A673 (cell line): ENCODE measurements at regions not wholly inside any gene's neighbourhood (a gene's known extent, or its start where the extent isn't known, plus 50 kb on each side); places are given as distances from the start of the nearest gene placed in this dataset.

ENCODE experiments used
- BruUV-seq: library from RNA; stranded (reverse); fragments of 400-500 nt; replicated peaks from 2 replicates; lab custom pipeline; 2021; lab: Mats Ljungman, UMichigan
- CTCF ChIA-PET: fragments of 300-600 bp; sonication (Branson Sonifier 250); formaldehyde crosslinking; loops from one replicate; lab custom pipeline; 2022; ENCODE audit warnings: antibody characterized with exemption; lab: Charles Lee
- POLR2A ChIA-PET: fragments of 300-600 bp; sonication (Branson Sonifier 250); formaldehyde crosslinking; loops from one replicate; lab custom pipeline; 2022; ENCODE audit warnings: antibody characterized with exemption; ENCODE audit not compliant: low non-redundant PET; lab: Charles Lee
- DNase-seq: peaks from one replicate; pipeline ENCODE4 v3.0.0-alpha.2; 2015; ENCODE audit warnings: low spot score
- H3K27ac ChIP-seq: fragments of 200-600 bp; sonication (generic); 2 replicates; pipeline ENCODE4 v1.5.1; 2016; ENCODE audit warnings: mixed run types, low read depth, mild to moderate bottlenecking, mixed read lengths, antibody characterized with exemption, low read length; ENCODE audit not compliant: poor library complexity, severe bottlenecking
- H3K27me3 ChIP-seq: fragments of 200-600 bp; sonication (generic); replicated peaks from 2 replicates; pipeline ENCODE4 v1.6.1; 2017; ENCODE audit warnings: mixed run types, low read depth, mild to moderate bottlenecking, mixed read lengths, antibody characterized with exemption, low read length; ENCODE audit not compliant: insufficient read depth, poor library complexity
- H3K36me3 ChIP-seq: fragments of 200-600 bp; sonication (generic); 2 replicates; pipeline ENCODE4 v1.6.1; 2016; ENCODE audit warnings: mixed run types, mild to moderate bottlenecking, mixed read lengths, antibody characterized with exemption, low read length; ENCODE audit not compliant: insufficient read depth, poor library complexity, severe bottlenecking
- H3K4me1 ChIP-seq: fragments of 200-600 bp; sonication (generic); 2 replicates; pipeline ENCODE4 v1.6.1; 2017; ENCODE audit warnings: mixed run types, mild to moderate bottlenecking, mixed read lengths, antibody characterized with exemption, low read length; ENCODE audit not compliant: insufficient read depth, poor library complexity, severe bottlenecking
- H3K4me3 ChIP-seq: fragments of 200-600 bp; sonication (generic); 2 replicates; pipeline ENCODE4 v1.5.1; 2016; ENCODE audit warnings: low read depth, mixed run types, mild to moderate bottlenecking, mixed read lengths, low read length; ENCODE audit not compliant: poor library complexity, severe bottlenecking
- H3K9me3 ChIP-seq: fragments of 200-600 bp; sonication (generic); 2 replicates; pipeline ENCODE4 v1.6.1; 2016; ENCODE audit warnings: mixed run types, low read depth, mild to moderate bottlenecking, mixed read lengths, antibody characterized with exemption, low read length; ENCODE audit not compliant: poor library complexity, severe bottlenecking
- EZH2 ChIP-seq: fragments of 200-600 bp; sonication (generic); IDR thresholded peaks from 2 replicates; pipeline ENCODE4 v1.6.1; 2017; ENCODE audit warnings: borderline replicate concordance, low read depth, mild to moderate bottlenecking, mixed read lengths, antibody characterized with exemption, low read length; ENCODE audit not compliant: poor library complexity, severe bottlenecking
- intact Hi-C: fragments of 100-400 bp; cut with micrococcal nuclease; formaldehyde crosslinking; loops from one replicate; pipeline ENCODE4 v1.10.0; 2022; ENCODE audit not compliant: unreplicated experiment
- TF ChIP-seq, protein P1 (sequence below): fragments of 300-800, 200-600 bp; sonication (generic); conservative IDR thresholded peaks from 2 replicates; pipeline ENCODE4 v1.5.1; 2017; ENCODE audit warnings: low read depth, mild to moderate bottlenecking, antibody characterized with exemption, low read length, moderate library complexity, mixed read lengths

DNA sequence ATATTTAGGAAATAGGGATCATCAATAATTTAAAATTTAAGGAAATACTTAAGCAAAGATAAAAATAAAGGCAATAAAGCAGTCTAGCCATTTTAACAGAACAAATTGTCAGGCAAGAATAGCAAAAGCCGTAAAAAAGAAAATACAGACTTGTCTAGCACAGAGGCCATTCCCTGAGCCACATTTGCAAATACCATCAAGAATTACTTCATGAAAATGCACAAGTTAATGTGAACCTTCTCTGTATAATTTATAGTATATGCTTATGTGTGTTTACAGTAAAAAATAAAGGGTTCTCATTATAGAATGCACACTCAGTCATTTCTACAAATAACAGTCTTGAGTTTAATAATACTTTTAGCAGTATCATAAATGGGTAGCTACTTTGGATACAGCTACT, 505.9 kb upstream of the CPEB2 start:
- TF ChIP-seq, protein P1, sequence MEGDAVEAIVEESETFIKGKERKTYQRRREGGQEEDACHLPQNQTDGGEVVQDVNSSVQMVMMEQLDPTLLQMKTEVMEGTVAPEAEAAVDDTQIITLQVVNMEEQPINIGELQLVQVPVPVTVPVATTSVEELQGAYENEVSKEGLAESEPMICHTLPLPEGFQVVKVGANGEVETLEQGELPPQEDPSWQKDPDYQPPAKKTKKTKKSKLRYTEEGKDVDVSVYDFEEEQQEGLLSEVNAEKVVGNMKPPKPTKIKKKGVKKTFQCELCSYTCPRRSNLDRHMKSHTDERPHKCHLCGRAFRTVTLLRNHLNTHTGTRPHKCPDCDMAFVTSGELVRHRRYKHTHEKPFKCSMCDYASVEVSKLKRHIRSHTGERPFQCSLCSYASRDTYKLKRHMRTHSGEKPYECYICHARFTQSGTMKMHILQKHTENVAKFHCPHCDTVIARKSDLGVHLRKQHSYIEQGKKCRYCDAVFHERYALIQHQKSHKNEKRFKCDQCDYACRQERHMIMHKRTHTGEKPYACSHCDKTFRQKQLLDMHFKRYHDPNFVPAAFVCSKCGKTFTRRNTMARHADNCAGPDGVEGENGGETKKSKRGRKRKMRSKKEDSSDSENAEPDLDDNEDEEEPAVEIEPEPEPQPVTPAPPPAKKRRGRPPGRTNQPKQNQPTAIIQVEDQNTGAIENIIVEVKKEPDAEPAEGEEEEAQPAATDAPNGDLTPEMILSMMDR, result no peak
- TF ChIP-seq EZH2, result no peak
- no peak for DNase-seq
- Histone ChIP-seq H3K27me3 (no peaks in the 10 kb centered on the region), H3K36me3 (no peaks in the 10 kb centered on the region), H3K9me3 (no peaks in the 10 kb centered on the region), H3K4me3 (no peak overlapping the region), H3K27ac (no peak overlapping the region), H3K4me1 (no peaks in the 10 kb centered on the region)
- intact Hi-C loops, result no loop called here
- POLR2A ChIA-PET, result no interaction called here
- no TSS peak for BruUV-seq
- CTCF ChIA-PET, result no interaction called here

DNA sequence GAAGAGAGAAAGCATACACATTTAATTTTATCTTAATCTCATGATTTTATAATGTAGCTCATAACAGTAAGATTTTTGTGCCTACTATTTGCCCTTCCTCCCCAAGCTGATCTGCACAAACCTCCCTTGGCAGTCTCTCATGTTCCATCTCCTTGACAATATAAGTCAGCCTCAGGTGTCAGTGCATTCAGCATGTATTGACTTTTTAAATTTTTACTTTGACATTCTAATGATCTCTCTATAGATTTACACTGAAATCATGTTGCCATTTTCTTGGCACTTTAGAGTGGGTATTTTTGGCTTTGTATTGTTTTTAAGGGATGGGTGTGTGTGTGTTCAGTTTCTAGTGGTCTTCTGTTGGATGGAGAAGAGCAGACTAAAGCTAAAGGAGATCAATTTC, 505.3 kb upstream of the CPEB2 start:
- Histone ChIP-seq H3K27ac (no peak overlapping the region), H3K9me3 (no peaks in the 10 kb centered on the region), H3K4me3 (no peak overlapping the region), H3K27me3 (no peaks in the 10 kb centered on the region), H3K4me1 (no peaks in the 10 kb centered on the region), H3K36me3 (no peaks in the 10 kb centered on the region)
- TF ChIP-seq EZH2, result no peak
- TF ChIP-seq, protein P1, result no peak
- intact Hi-C loops, result no loop called here
- DNase-seq, result no peak
- no TSS peak for BruUV-seq
- ChIA-PET CTCF (no interaction called here), POLR2A (no interaction called here)

DNA sequence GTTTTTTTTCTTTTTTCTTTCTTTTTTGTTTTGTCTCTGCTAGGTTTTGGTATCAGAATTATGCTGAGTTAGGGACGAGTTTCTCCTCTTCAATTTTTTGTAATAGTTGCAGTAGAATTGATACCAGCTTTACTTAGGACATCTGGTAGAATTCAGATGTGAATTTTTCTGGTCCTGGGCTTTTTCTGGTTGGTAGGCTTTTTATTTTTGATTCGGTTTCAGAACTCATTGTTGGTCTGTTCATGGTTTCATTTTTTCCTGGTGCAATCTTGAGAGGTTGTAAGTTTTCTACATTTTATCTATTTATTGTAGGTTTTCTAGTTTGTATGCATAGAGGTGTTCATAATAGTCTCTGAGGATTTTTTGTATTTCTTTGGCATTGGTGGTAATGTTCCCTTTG, 498.1 kb upstream of the CPEB2 start:
- Histone ChIP-seq H3K27ac (no peak overlapping the region), H3K27me3 (no peaks in the 10 kb centered on the region), H3K4me3 (no peak overlapping the region), H3K9me3 (no peaks in the 10 kb centered on the region), H3K4me1 (no peaks in the 10 kb centered on the region), H3K36me3 (no peaks in the 10 kb centered on the region)
- BruUV-seq, result no TSS peak
- TF ChIP-seq EZH2, result no peak
- TF ChIP-seq, protein P1, result no peak
- CTCF ChIA-PET, result no interaction called here
- intact Hi-C loops, result no loop called here
- POLR2A ChIA-PET, result no interaction called here
- DNase-seq, result no peak
